KMS-11 (cell line): ENCODE measurements at regions not wholly inside any gene's neighbourhood (a gene's known extent, or its start where the extent isn't known, plus 50 kb on each side); places are given as distances from the start of the nearest gene placed in this dataset.
"Not testable (repeated sequence)": the region's sequence is repeated elsewhere in the genome, so short reads cannot be mapped to it uniquely, and the experiment has no call there.

Source experiments
- H2AFZ ChIP-seq: fragments of 200-600 bp; sonication (generic); 2 replicates; pipeline ENCODE4 v1.6.1; 2016; ENCODE audit warnings: antibody characterized with exemption, mixed run types, low read depth
- H3K27ac ChIP-seq: fragments of 200-600 bp; sonication (generic); 2 replicates; pipeline ENCODE4 v1.6.1; 2016; ENCODE audit warnings: mild to moderate bottlenecking, mixed run types
- H3K27me3 ChIP-seq: fragments of 200-600 bp; sonication (generic); 2 replicates; pipeline ENCODE4 v1.6.1; 2017; ENCODE audit warnings: mild to moderate bottlenecking, low read depth, mixed run types, moderate library complexity; ENCODE audit not compliant: insufficient read depth
- H3K36me3 ChIP-seq: fragments of 200-600 bp; sonication (generic); 2 replicates; pipeline ENCODE4 v1.6.1; 2017; ENCODE audit warnings: mild to moderate bottlenecking, mixed run types; ENCODE audit not compliant: insufficient read depth
- H3K4me1 ChIP-seq: fragments of 200-600 bp; sonication (generic); 2 replicates; pipeline ENCODE4 v1.6.1; 2016; ENCODE audit warnings: mild to moderate bottlenecking, low read depth, mixed run types; ENCODE audit not compliant: poor library complexity, severe bottlenecking
- H3K4me2 ChIP-seq: fragments of 200-600 bp; sonication (generic); 2 replicates; pipeline ENCODE4 v1.7.0; 2016; ENCODE audit warnings: mild to moderate bottlenecking, mixed run types
- H3K4me3 ChIP-seq: fragments of 200-600 bp; sonication (generic); IDR thresholded peaks from 2 replicates; pipeline ENCODE4 v1.6.1; 2017; ENCODE audit warnings: low read depth, low read length, mixed read lengths; ENCODE audit not compliant: insufficient read depth
- H3K79me2 ChIP-seq: fragments of 200-600 bp; sonication (generic); 2 replicates; pipeline ENCODE4 v1.6.1; 2016; ENCODE audit warnings: low read depth, mixed run types; ENCODE audit not compliant: insufficient read depth
- H3K9ac ChIP-seq: fragments of 200-600 bp; sonication (generic); 2 replicates; pipeline ENCODE4 v1.6.1; 2016; ENCODE audit warnings: mild to moderate bottlenecking, mixed run types
- H4K20me1 ChIP-seq: fragments of 200-600 bp; sonication (generic); 2 replicates; pipeline ENCODE4 v1.6.1; 2016; ENCODE audit warnings: mild to moderate bottlenecking, mixed run types; ENCODE audit not compliant: insufficient read depth
- TF ChIP-seq, protein P1 (sequence below): fragments of 200-600 bp; sonication (generic); conservative IDR thresholded peaks from 2 replicates; pipeline ENCODE4 v1.6.1; 2017; ENCODE audit warnings: low read depth, mild to moderate bottlenecking, antibody characterized with exemption, low read length, moderate library complexity, mixed read lengths

DNA sequence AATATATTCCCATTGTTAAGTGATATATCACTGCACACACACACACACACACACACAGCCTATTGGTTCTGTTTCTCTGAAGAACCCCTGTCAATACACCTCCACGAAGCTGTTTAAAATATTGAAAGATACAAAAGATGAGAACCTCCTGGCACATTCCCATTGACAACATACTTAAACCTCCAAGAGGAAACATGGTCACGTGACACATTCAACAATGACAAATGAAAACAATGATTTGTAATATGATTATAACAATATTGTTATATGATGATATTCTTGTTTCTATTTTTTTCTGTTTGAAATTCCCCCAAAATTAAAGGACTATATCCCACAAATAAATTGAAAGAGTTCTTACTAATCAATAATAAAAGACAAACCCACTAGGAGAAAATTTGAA, 1344.9 kb downstream of the BRD1 start:
- Histone ChIP-seq H3K27ac (no peak overlapping the region), H2AFZ (no peak overlapping the region), H3K36me3 (no peaks in the 10 kb centered on the region), H3K79me2 (no peaks in the 10 kb centered on the region), H3K27me3 (no peaks in the 10 kb centered on the region), H4K20me1 (no peaks in the 10 kb centered on the region), H3K4me3 (no peak overlapping the region), H3K4me1 (no peaks in the 10 kb centered on the region), H3K9ac (no peak overlapping the region), H3K4me2 (no peak overlapping the region)
- TF ChIP-seq, protein P1, sequence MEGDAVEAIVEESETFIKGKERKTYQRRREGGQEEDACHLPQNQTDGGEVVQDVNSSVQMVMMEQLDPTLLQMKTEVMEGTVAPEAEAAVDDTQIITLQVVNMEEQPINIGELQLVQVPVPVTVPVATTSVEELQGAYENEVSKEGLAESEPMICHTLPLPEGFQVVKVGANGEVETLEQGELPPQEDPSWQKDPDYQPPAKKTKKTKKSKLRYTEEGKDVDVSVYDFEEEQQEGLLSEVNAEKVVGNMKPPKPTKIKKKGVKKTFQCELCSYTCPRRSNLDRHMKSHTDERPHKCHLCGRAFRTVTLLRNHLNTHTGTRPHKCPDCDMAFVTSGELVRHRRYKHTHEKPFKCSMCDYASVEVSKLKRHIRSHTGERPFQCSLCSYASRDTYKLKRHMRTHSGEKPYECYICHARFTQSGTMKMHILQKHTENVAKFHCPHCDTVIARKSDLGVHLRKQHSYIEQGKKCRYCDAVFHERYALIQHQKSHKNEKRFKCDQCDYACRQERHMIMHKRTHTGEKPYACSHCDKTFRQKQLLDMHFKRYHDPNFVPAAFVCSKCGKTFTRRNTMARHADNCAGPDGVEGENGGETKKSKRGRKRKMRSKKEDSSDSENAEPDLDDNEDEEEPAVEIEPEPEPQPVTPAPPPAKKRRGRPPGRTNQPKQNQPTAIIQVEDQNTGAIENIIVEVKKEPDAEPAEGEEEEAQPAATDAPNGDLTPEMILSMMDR, result no peak

DNA sequence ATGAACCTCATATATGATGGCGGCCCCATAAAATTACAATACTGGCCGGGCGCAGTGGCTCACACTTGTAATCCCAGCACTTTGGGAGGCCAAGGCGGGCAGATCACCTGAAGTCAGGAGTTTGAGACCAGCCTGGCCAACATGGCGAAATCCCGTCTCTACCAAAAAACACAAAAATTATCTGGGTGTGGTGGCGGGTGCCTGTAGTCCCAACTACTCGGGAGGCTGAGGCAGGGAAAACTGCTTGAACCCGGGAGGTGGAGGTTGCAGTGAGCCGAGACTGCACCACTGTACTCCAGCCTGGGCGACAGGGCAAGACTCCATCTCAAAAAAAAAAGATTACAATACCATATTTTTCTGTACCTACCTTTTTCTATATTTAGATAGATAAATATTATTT, 1345.5 kb downstream of the BRD1 start:
- H3K4me2 ChIP-seq, H3K79me2 ChIP-seq, H3K27ac ChIP-seq, H4K20me1 ChIP-seq, H3K9ac ChIP-seq, H3K36me3 ChIP-seq, H3K27me3 ChIP-seq, H3K4me3 ChIP-seq, H2AFZ ChIP-seq, H3K4me1 ChIP-seq: not testable (repeated sequence)

DNA sequence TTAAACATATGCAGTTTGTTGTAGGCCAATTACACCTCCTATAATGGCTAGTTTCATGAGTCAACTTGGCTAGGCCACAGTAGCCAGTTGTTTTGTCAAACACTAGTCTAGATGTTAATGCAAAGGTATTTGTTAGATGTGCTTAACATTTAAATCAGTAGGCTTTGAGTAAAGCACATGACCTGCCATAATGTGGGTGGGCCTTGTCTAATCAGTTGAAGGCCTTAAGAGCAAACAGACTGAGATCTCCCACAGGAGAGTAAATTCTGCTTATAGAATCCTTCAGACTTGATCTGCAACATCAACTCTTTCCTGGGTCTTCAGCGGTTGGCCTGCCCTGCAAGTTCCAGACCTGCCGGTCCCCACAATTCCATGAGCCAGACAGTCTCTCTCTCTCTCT, 1345.9 kb downstream of the BRD1 start:
- no peak overlapping the region for H3K9ac ChIP-seq
- no peaks in the 10 kb centered on the region for H3K27me3 ChIP-seq
- H3K36me3 ChIP-seq, result no peaks in the 10 kb centered on the region
- no peak overlapping the region for H3K4me3 ChIP-seq
- no peaks in the 10 kb centered on the region for H4K20me1 ChIP-seq
- TF ChIP-seq, protein P1, result no peak
- H3K79me2 ChIP-seq, result no peaks in the 10 kb centered on the region
- H3K4me2 ChIP-seq, result no peak overlapping the region
- no peaks in the 10 kb centered on the region for H3K4me1 ChIP-seq
- H2AFZ ChIP-seq, result no peak overlapping the region
- no peak overlapping the region for H3K27ac ChIP-seq

DNA sequence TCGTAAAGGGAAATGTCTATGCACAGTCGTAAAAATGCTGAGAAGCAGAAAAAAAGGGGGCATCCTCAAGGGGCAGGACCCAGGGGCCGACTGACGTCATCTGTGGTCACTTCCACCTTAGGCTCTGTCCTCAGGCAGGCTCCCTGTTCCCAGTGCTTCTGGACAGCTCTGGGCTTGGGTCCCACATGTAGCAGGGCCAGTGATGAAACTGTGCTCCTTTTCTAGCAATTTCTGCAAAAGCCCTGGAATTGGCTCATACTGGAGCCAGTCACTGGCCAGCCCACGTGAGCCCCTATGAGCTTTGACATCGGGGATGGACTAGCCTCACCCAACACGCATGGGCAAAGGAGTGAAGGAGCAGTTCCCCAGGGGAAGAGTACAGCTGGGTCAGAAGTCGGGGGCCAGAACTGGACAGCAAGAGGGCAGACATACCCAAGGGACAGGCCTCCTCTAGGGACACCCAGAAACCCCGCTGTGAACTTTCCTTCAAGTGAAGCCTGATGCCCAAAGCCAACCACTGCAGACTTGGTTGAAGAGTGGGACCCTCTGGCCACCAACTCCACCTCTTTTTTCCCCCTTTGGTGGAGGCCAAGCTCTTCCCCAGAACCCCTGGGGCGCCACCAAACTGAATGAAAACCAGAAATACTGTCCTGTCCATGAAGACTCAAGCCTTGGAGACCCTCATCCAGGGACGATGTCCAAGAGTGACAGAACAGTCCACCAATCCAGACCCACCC, 1349.0 kb downstream of the BRD1 start:
- Histone ChIP-seq H2AFZ (no peak overlapping the region), H3K4me1 (no peaks in the 10 kb centered on the region), H3K4me2 (no peak overlapping the region), H3K27me3 (no peaks in the 10 kb centered on the region), H3K36me3 (no peaks in the 10 kb centered on the region), H3K79me2 (no peaks in the 10 kb centered on the region), H3K9ac (no peak overlapping the region), H4K20me1 (no peaks in the 10 kb centered on the region), H3K4me3 (no peak overlapping the region), H3K27ac (no peak overlapping the region)
- TF ChIP-seq, protein P1, result no peak

DNA sequence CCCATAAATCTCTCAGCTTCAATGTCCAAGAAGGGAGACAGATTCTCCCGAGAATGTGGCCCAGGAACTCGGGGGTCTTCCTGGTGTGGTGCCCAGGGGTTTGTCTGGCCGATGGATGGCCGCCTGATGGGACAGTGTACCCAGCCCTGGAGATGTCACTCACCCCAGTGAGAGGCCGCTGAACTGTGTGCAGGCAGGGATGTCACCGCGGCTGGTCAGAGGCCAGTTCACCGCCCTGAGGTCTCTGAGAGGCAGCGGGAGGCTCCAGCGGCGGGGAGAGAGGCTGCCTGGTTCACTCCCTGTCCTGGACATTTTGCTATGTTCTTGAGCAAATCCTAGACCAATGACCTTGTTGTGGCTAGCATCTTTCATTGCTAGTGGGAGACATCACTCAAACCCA, 1349.5 kb downstream of the BRD1 start:
- no peak overlapping the region for H3K9ac ChIP-seq
- H3K79me2 ChIP-seq, result no peaks in the 10 kb centered on the region
- no peak overlapping the region for H3K4me3 ChIP-seq
- H3K4me2 ChIP-seq, result no peak overlapping the region
- no peak overlapping the region for H2AFZ ChIP-seq
- no peaks in the 10 kb centered on the region for H3K27me3 ChIP-seq
- TF ChIP-seq, protein P1, result no peak
- no peaks in the 10 kb centered on the region for H3K4me1 ChIP-seq
- H4K20me1 ChIP-seq, result no peaks in the 10 kb centered on the region
- no peaks in the 10 kb centered on the region for H3K36me3 ChIP-seq
- H3K27ac ChIP-seq, result no peak overlapping the region
